ENCODE measurements at regions not wholly inside any gene's neighbourhood (a gene's known extent, or its start where the extent isn't known, plus 50 kb on each side); places are given as distances from the start of the nearest gene placed in this dataset.

- intact Hi-C loops (cut with DNase I; ENCODE audit: low total_unique reads) = no loop called here
- TF ChIP-seq CTCF (IDR thresholded peaks at IDR 0.05) = no peak
- Histone ChIP-seq H3K9me3 (peaks cover 0 to 4% (median 0%) of the 10 kb centered on the region in 3 donors), H3K27ac (no peak overlapping the region), H3K4me3 (no peak overlapping the region), H3K27me3 (no peaks in the 10 kb centered on the region), H3K36me3 (no peaks in the 10 kb centered on the region), H3K4me1 (no peaks in the 10 kb centered on the region)
- DNase-seq = no peak
Observed at GRCh38 chr7:67502929-67503328, 506.3 kb downstream of the TYW1 start.

- Histone ChIP-seq H3K36me3 (no peaks in the 10 kb centered on the region), H3K27ac (no peak overlapping the region), H3K9me3 (no peaks in the 10 kb centered on the region), H3K27me3 (no peaks in the 10 kb centered on the region), H3K4me1 (no peaks in the 10 kb centered on the region), H3K4me3 (no peak overlapping the region)
- no peak for DNase-seq
- TF ChIP-seq CTCF (IDR thresholded peaks at IDR 0.05) = no peak
- intact Hi-C loops (cut with DNase I; ENCODE audit: low total_unique reads) = no loop called here
Observed at GRCh38 chr7:67505449-67505848, 508.8 kb downstream of the TYW1 start.

- Histone ChIP-seq H3K4me3 (no peak overlapping the region), H3K27me3 (no peaks in the 10 kb centered on the region), H3K27ac (no peak overlapping the region), H3K36me3 (no peaks in the 10 kb centered on the region), H3K4me1 (no peaks in the 10 kb centered on the region), H3K9me3 (no peaks in the 10 kb centered on the region)
- DNase-seq = no peak
- no peak for TF ChIP-seq CTCF (IDR thresholded peaks at IDR 0.05)
- intact Hi-C loops (cut with DNase I; ENCODE audit: low total_unique reads) = no loop called here
Observed at GRCh38 chr7:67512481-67512880, 515.8 kb downstream of the TYW1 start.

GRCh38 chr7:67518580-67518979, 521.9 kb downstream of the TYW1 start:
- no peak overlapping the region for H3K4me3 ChIP-seq
- H3K4me1 ChIP-seq = no peaks in the 10 kb centered on the region
- intact Hi-C loops (cut with DNase I; ENCODE audit: low total_unique reads) = no loop called here
- no peaks in the 10 kb centered on the region for H3K36me3 ChIP-seq
- no peaks in the 10 kb centered on the region for H3K9me3 ChIP-seq
- no peaks in the 10 kb centered on the region for H3K27me3 ChIP-seq
- DNase-seq = no peak
- no peak for TF ChIP-seq CTCF (IDR thresholded peaks at IDR 0.05)
- H3K27ac ChIP-seq = no peak overlapping the region

GRCh38 chr7:67519171-67519570, 522.5 kb downstream of the TYW1 start:
- TF ChIP-seq CTCF (IDR thresholded peaks at IDR 0.05) = no peak
- no peaks in the 10 kb centered on the region for H3K36me3 ChIP-seq
- H3K4me3 ChIP-seq = no peak overlapping the region
- no peaks in the 10 kb centered on the region for H3K4me1 ChIP-seq
- DNase-seq = no peak
- no peaks in the 10 kb centered on the region for H3K9me3 ChIP-seq
- intact Hi-C loops (cut with DNase I; ENCODE audit: low total_unique reads) = no loop called here
- no peaks in the 10 kb centered on the region for H3K27me3 ChIP-seq
- no peak overlapping the region for H3K27ac ChIP-seq

GRCh38 chr7:67522504-67522903, 525.9 kb downstream of the TYW1 start:
- Histone ChIP-seq H3K27me3 (no peaks in the 10 kb centered on the region), H3K9me3 (no peaks in the 10 kb centered on the region), H3K36me3 (no peaks in the 10 kb centered on the region), H3K4me1 (no peaks in the 10 kb centered on the region), H3K27ac (no peak overlapping the region), H3K4me3 (no peak overlapping the region)
- no peak for TF ChIP-seq CTCF (IDR thresholded peaks at IDR 0.05)
- intact Hi-C loops (cut with DNase I; ENCODE audit: low total_unique reads) = no loop called here
- DNase-seq = no peak
